ENCODE measurements at regions not wholly inside any gene's neighbourhood (a gene's known extent, or its start where the extent isn't known, plus 50 kb on each side); places are given as distances from the start of the nearest gene placed in this dataset.

- TF ChIP-seq CTCF (IDR thresholded peaks at IDR 0.05) (no peak), POLR2AphosphoS5 (IDR thresholded peaks at IDR 0.05) (no peak), POLR2A (IDR thresholded peaks at IDR 0.05) (no peak)
Observed at GRCh38 chr2:15870565-15870964, 69.8 kb upstream of the MYCN start.
